ENCODE measurements at regions not wholly inside any gene's neighbourhood (a gene's known extent, or its start where the extent isn't known, plus 50 kb on each side); places are given as distances from the start of the nearest gene placed in this dataset.

- in situ Hi-C loops (cut with MboI; ENCODE audit: low sequenced_read_pairs) = loop anchor here (10.0 kb wide), 2 partner anchors 735 to 1075 kb away; no protein-coding TSS in a partner anchor
- no peaks in the 10 kb centered on the region for H3K9me1 ChIP-seq (ENCODE audit: insufficient read depth, low read length)
- H4K8ac ChIP-seq (ENCODE audit: low read depth in 2 of 2, low read length in 2 of 2) = no peak overlapping the region
- ATAC-seq (ENCODE audit: low read depth) (no peak), DNase-seq (no peak)
- H3K18ac ChIP-seq (ENCODE audit: low read depth, low read length) = no peak overlapping the region
- no peak overlapping the region for H4K5ac ChIP-seq (ENCODE audit: low read depth, low read length)
- no peak overlapping the region for H3K27ac ChIP-seq (ENCODE audit: insufficient read depth, low read length)
- WGBS, 2 experiments (ENCODE audit: extremely low coverage in 2 of 2, insufficient read length in 1 of 2) = 0% methylated on average over 1 of the region's 3 CpGs; no CpG with 5 or more reads in 1 of the 2 experiments
- dilution Hi-C loops (cut with HindIII; ENCODE audit: low sequenced_read_pairs, unreplicated experiment) = no loop called here
- H2BK15ac ChIP-seq (ENCODE audit: low read depth, low read length) = no peak overlapping the region
- H3K27me3 ChIP-seq (ENCODE audit: control insufficient read depth, insufficient read depth, low read length) = peaks cover 2% of the 10 kb centered on the region; the same call in 1 of the 2 replicates
- intact Hi-C loops (cut with micrococcal nuclease) = no loop called here
- no peaks in the 10 kb centered on the region for H3K36me3 ChIP-seq (ENCODE audit: control insufficient read depth, insufficient read depth, low read length)
- H3K4ac ChIP-seq (ENCODE audit: low read depth, low read length) = no peak overlapping the region
- no peak overlapping the region for H3K4me2 ChIP-seq (ENCODE audit: low read depth, low read length)
- H3K23ac ChIP-seq (ENCODE audit: low read depth, low read length) = no peak overlapping the region
- no peak overlapping the region for H3K9ac ChIP-seq (ENCODE audit: low read depth, low read length)
- H3K79me1 ChIP-seq (ENCODE audit: low read depth in 1 of 2, low read length in 2 of 2) = no peaks in the 10 kb centered on the region
- H4K20me1 ChIP-seq (ENCODE audit: insufficient read depth, low read length) = no peaks in the 10 kb centered on the region
- H2BK5ac ChIP-seq (ENCODE audit: low read depth, low read length, poor library complexity, severe bottlenecking) = no peak overlapping the region
- no peak overlapping the region for H4K91ac ChIP-seq (ENCODE audit: insufficient read depth, low read depth, low read length)
- CTCF ChIA-PET = no interaction called here
- no peak overlapping the region for H2AK9ac ChIP-seq (replicated peaks; ENCODE audit: low read depth, low read length, poor library complexity)
- H3K9me3 ChIP-seq (ENCODE audit: control insufficient read depth, insufficient read depth, low read length) = no peaks in the 10 kb centered on the region
- no TSS peak for BruUV-seq (replicated peaks)
- H3K56ac ChIP-seq (ENCODE audit: extremely low read depth, insufficient read depth, low read length) = no peak overlapping the region
- no peak overlapping the region for H3K4me3 ChIP-seq (ENCODE audit: insufficient read depth, low read depth, low read length)
- H2AFZ ChIP-seq (replicated peaks; ENCODE audit: low read length, poor library complexity) = no peak overlapping the region
- TF ChIP-seq FOS (IDR thresholded peaks at IDR 0.05; ENCODE audit: low read depth, low read length) (no peak), POLR2A (IDR thresholded peaks at IDR 0.05; ENCODE audit: low read depth, low read length) (no peak), CHD1 (IDR thresholded peaks at IDR 0.05; ENCODE audit: low read depth, low read length) (no peak), SMC3 (IDR thresholded peaks at IDR 0.05; ENCODE audit: low read depth, low read length) (no peak), RAD21 (IDR thresholded peaks at IDR 0.05; ENCODE audit: low read length) (no peak), RCOR1 (IDR thresholded peaks at IDR 0.05; ENCODE audit: insufficient replicate concordance, low read length) (no peak), BHLHE40 (IDR thresholded peaks at IDR 0.05; ENCODE audit: low read depth, low read length) (no peak), USF2 (IDR thresholded peaks at IDR 0.05; ENCODE audit: low read depth, low read length) (no peak)
- H3K4me1 ChIP-seq (ENCODE audit: control insufficient read depth, insufficient read depth, low read length) = no peaks in the 10 kb centered on the region
- POLR2A ChIA-PET (ENCODE audit: unreplicated experiment) = no interaction called here
- no peak overlapping the region for H2BK120ac ChIP-seq (ENCODE audit: low read depth, low read length)
- H3K14ac ChIP-seq (replicated peaks; ENCODE audit: low read depth, low read length) = no peak overlapping the region
- no peak overlapping the region for H2AK5ac ChIP-seq (ENCODE audit: low read depth, low read length)
- H2BK20ac ChIP-seq (ENCODE audit: low read depth, low read length) = no peak overlapping the region
Measured at GRCh38 chr12:42019746-42020145, 124.9 kb downstream of the GXYLT1 start.

All from IMR-90 (cell line).